Activated effector memory CD4-positive, alpha-beta T cell treated with Interleukin-2 at 50 U/mL for 16 hours (primary cell): ENCODE measurements at regions not wholly inside any gene's neighbourhood (a gene's known extent, or its start where the extent isn't known, plus 50 kb on each side); places are given as distances from the start of the nearest gene placed in this dataset.

Experiments
- DNase-seq: peaks from one replicate; pipeline ENCODE4 v3.0.0-alpha.2; 2020

GRCh38 chr5:96243862-96244261, 189.2 kb downstream of the PCSK1 start:
- DNase-seq = no peak

GRCh38 chr5:96243203-96243602, 189.8 kb downstream of the PCSK1 start:
- no peak for DNase-seq

- no peak for DNase-seq
These were observed 190.5 kb downstream of the PCSK1 start for GRCh38 chr5:96242571-96242970.

- DNase-seq = no peak
These were observed 196.2 kb downstream of the PCSK1 start for GRCh38 chr5:96236831-96237230.

GRCh38 chr5:96236051-96236450, 197.0 kb downstream of the PCSK1 start:
- no peak for DNase-seq

- DNase-seq = no peak
These were observed 197.8 kb downstream of the PCSK1 start for GRCh38 chr5:96235008-96235910.

GRCh38 chr5:96232602-96233001, 200.4 kb downstream of the PCSK1 start:
- no peak for DNase-seq

- no peak for DNase-seq
These were observed 203.9 kb downstream of the PCSK1 start for GRCh38 chr5:96229188-96229587.

- no peak for DNase-seq
These were observed 204.6 kb downstream of the PCSK1 start for GRCh38 chr5:96228408-96228807.

GRCh38 chr5:96227957-96228356, 205.1 kb downstream of the PCSK1 start:
- DNase-seq = no peak

- DNase-seq = no peak
These were observed 206.0 kb downstream of the PCSK1 start for GRCh38 chr5:96226941-96227552.

- DNase-seq = no peak
These were observed 210.9 kb downstream of the PCSK1 start for GRCh38 chr5:96222129-96222528.

- DNase-seq = no peak
These were observed 212.2 kb downstream of the PCSK1 start for GRCh38 chr5:96220610-96221390.

GRCh38 chr5:96219580-96220281, 213.3 kb downstream of the PCSK1 start:
- DNase-seq = no peak

GRCh38 chr5:96218653-96219052, 214.4 kb downstream of the PCSK1 start:
- no peak for DNase-seq

- no peak for DNase-seq
These were observed 218.4 kb downstream of the PCSK1 start for GRCh38 chr5:96214442-96215197.

- no peak for DNase-seq
These were observed 223.2 kb downstream of the PCSK1 start for GRCh38 chr5:96209829-96210228.

GRCh38 chr5:96207420-96207819, 225.6 kb downstream of the PCSK1 start:
- DNase-seq = no peak

- DNase-seq = no peak
These were observed 229.3 kb downstream of the PCSK1 start for GRCh38 chr5:96203761-96204160.

GRCh38 chr5:96201503-96201902, 231.5 kb downstream of the PCSK1 start:
- no peak for DNase-seq

GRCh38 chr5:96200641-96201040, 232.4 kb downstream of the PCSK1 start:
- no peak for DNase-seq

- no peak for DNase-seq
These were observed 233.3 kb downstream of the PCSK1 start for GRCh38 chr5:96199713-96200183.
